Umbilical cord (tissue), 1 donor: ENCODE measurements at regions not wholly inside any gene's neighbourhood (a gene's known extent, or its start where the extent isn't known, plus 50 kb on each side); places are given as distances from the start of the nearest gene placed in this dataset.
"Not testable (repeated sequence)": the region's sequence is repeated elsewhere in the genome, so short reads cannot be mapped to it uniquely, and the experiment has no call there.

Experiments used
- DNase-seq: peaks from one replicate; pipeline ENCODE4 v3.0.0-alpha.2; 2015; ENCODE audit warnings: low spot score

GRCh38 chr12:42865282-42865681, 275.7 kb upstream of the PRICKLE1 start:
- no peak for DNase-seq

DNA sequence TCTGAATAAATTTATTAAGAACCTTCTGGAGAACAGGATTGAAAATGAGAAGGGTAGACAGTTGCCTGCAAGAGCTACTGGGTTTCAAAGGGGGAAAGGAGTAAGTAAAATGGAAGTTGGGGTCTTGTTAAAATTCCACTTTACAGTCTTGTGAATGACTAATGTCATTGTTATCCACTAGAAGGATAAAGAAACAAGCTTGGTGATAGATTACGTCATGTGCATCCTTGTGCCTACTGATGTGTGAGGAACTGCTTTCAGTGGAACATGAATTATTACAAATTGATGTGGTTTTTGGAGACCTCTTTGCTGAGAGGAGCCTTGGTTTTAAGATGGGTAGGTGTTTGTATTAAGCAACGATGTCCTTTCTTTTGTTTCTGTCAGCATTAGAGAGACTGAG, 272.5 kb upstream of the PRICKLE1 start:
- no peak for DNase-seq

DNA sequence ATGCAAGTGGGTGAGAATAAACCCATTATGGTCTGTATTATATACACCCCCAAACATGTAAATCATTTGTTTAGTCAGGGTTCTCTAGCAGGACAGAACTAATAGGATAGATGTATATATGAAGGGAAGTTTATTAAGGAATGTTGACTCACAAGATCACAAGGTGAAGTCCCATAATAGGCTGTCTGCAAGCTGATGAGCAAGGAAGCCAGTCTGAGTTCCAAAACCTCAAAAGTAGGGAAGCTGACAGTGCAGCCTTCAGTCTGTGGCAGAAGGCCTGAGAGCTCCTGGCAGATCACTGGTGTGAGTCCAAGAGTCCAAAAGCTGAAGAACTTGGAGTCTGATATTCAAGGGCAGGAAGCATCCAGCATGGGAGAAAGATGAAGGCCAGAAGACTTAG, 270.8 kb upstream of the PRICKLE1 start:
- DNase-seq = not testable (repeated sequence)

GRCh38 chr12:42859612-42860011, 270.1 kb upstream of the PRICKLE1 start:
- no peak for DNase-seq

- peak; percentile 72 for DNase-seq
These were observed 267.6 kb upstream of the PRICKLE1 start for GRCh38 chr12:42857106-42857505.

DNA sequence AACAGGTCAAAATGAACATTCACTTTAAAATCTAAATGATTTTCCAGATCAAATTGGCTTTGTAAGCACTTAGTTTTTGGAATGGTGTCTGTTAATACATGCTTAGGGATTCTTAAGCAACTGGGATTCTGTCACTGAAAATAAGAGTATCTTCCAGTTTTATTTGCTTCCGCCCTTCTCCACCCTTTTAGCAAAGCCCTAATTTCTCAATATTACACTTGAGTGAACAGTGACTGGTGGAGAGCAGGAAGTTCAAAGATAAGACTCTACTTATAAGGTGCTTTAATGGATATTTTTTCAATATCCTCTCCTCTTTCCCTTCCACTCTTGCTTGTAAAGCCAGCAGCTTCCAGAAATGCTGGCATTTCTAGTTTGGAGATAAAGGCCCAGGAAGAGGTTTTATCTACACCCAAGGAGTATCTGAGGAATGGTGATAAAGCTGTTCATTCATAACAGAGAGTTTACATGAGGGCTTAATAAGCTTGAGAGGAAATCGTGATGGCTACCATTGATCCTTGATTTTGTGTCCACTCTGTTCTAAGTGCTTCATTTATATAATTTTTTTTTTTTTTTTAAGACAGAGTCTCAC, 265.9 kb upstream of the PRICKLE1 start:
- DNase-seq = peak; percentile 51

DNA sequence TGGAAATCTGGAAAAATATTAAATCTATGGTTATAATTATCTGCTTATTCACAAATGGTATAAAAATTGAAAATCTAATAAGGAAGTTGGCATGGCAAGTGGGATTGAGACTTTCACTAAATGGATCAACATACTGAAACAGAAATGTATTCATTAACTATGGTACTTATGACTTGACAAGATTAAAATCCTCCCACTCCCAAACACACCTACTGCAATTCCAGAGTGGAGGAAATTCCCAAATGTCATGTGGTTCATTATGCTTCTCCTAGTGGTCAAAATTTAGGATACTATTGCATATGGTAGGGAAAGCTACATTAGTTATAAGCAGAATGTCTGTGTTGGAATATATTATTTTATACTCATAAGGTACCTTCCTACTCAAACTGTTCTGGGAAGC, 265.3 kb upstream of the PRICKLE1 start:
- DNase-seq = no peak

GRCh38 chr12:42854208-42854607, 264.7 kb upstream of the PRICKLE1 start:
- no peak for DNase-seq

DNA sequence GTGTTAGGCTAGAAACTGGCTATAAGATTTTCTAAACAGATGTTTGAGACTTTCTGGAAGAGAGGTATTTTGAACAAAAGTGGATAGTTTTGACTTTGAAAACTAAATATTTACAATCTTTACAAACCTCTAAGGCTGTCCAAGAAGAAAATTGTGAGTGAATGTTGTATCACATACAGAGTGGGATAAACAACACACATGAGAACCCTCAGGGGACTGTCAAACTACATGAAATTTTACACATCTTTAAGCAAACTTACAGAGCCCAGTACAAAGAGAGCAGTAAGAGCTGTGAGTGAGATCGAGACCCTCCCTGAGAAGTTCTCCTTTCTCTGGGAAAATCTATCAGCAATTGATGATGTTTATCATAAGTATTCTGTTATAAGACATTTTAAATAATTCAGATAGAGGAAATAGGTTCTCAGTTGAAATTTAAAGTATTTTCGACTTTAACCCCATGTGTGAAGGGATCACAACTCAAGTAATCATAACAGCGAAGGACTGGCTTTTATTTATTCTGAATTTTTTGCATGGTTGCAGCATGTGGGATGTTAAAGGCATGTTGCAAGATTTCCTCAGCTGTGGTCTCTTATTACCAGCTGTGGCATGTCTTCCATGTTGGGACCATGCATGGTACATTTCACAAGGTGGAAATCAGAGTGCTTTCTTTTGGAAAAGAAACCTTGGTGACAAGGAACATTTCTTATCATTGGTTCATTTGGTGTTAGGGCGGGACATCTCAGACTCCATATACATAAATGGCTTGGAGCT, 264.0 kb upstream of the PRICKLE1 start:
- no peak for DNase-seq

- peak; percentile 81 for DNase-seq
These were observed 257.2 kb upstream of the PRICKLE1 start for GRCh38 chr12:42846782-42847181.

- no peak for DNase-seq
These were observed 244.5 kb upstream of the PRICKLE1 start for GRCh38 chr12:42834062-42834461.

- DNase-seq = no peak
These were observed 239.3 kb upstream of the PRICKLE1 start for GRCh38 chr12:42828836-42829235.

DNA sequence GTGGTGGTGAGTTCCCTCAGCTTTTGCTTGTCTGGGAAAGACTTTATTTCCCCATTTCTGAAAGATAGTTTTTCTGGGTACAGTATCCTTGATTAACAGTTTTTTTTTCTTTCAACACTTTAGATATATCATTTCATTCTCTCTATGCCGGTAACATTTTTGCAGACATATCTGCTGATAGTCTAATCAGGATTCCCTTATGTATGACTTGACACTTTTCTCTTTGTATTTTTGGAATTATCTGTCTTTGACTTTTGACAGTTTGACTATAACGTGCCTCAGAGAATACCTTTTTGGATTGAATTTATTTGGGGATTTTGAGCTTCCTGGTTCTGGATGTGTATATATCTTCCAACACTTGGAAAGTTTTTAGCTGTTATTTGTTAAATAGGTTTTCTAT, 234.8 kb upstream of the PRICKLE1 start:
- no peak for DNase-seq

DNA sequence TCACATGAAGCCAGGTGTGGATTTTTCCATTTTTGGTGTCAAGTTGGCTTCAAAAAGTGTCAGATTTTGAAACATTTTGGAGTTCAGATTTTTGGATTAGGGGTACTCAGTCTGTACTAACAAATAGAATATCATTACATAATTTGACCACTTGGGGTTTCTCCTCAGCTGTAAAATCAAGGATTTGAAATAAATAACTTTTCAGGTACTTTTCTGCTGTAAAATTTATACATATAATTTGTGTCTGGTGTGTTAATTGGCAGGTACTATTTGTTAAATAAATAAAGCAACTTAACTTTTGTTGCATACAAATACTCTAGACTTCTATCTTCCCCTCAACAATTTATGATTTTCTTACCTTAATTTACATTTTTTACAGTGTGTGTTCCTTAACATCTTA, 234.1 kb upstream of the PRICKLE1 start:
- no peak for DNase-seq

GRCh38 chr12:42819846-42820245, 230.3 kb upstream of the PRICKLE1 start:
- peak; percentile 23 for DNase-seq

DNA sequence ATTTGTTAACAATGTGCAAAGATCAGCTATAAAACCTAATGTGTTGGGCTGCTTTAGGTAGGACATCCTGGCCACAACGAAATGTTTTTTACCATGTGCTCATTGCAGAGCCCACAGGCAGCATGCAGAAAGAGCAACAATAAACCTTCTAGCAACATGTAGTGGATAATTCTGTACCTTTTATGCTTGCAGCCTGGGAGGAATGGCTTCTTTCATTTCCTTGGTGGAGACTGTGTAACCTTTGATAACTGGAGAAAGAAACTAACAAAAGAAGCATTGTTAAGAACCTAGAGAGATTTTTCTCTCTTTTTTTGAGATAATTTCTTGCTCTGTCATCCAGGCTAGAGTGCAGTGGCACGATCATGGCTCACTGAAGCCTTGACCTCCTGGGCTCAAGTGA, 225.5 kb upstream of the PRICKLE1 start:
- DNase-seq = no peak

DNA sequence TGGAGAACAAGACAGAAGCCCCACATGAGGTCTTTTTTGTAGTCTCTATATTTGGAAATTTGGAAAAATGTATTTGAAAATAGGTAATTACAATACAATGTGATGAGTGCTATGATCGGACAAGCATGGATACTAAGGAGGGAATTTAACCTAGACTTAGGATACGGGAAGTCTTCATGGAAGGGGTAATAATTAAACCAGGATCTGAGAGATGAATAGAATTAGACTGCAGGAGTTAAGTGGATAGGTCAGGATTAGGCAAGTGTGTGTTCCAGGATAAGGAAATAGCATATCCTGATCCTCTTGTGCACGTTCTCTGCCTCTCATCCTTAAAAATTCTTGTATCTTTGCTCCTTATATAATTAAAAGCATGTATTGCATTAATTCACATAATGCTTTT, 223.3 kb upstream of the PRICKLE1 start:
- no peak for DNase-seq

- no peak for DNase-seq
These were observed 222.5 kb upstream of the PRICKLE1 start for GRCh38 chr12:42812086-42812485.

DNA sequence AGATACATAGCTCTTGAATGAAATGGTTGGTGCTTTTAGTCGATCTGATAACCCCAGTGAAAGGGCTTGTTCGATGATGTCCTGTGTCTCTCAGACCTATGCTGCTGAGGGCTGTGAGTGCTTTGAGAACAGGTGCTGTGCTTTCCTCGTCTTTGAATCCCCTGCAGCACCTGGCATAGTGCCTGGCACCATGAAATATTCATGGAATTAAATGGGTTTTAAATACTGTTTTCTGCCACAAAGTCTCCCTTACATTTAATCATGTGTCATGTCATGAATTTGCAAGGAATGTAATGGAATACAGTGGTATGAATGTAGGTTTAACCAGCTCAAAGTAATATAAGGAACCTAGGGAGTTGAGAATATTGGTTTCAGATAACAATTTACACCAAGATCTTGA, 220.5 kb upstream of the PRICKLE1 start:
- peak; percentile 32 for DNase-seq

DNA sequence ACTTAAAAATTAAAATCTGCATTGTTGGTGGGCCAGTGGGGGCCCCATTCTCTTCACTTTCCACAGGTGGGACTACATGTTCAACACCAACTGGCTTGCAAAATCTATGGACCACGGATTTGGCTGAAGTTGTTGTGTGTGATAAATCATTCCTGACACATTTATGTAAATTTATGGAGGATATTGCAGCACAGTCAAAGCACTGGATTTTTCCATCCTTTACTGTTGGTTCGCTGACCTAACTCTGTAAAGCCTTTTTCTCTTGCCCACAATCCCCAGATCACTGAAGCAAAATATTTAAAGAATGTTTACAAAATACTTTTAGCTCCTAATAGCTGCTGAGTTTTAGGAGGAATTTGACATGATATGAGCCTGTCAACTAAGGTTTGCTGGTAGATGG, 219.7 kb upstream of the PRICKLE1 start:
- DNase-seq = peak; percentile 91

GRCh38 chr12:42807766-42808165, 218.2 kb upstream of the PRICKLE1 start:
- peak; percentile 89 for DNase-seq

DNA sequence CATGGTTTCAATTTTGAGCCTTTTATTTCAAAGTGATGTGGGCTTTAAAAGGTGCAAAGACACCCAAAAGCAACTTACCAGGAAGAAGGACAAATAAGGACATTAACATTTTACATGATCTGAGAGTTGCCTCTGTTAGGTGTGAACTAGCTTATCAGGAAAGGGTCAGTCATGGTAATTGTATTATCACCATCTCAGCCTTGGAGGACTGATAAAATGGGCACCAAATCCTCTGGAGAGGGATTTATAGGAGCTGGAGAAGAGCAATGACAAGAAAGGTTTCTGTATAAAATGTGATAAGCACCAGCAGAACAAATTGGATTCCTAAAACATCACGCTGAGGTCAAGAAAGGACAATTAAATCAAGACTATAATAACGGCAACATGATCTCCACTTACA, 217.7 kb upstream of the PRICKLE1 start:
- DNase-seq = no peak

GRCh38 chr12:42804928-42805327, 215.4 kb upstream of the PRICKLE1 start:
- no peak for DNase-seq

GRCh38 chr12:42802785-42803189, 213.2 kb upstream of the PRICKLE1 start:
- DNase-seq = peak; percentile 75
